ENCODE measurements at regions not wholly inside any gene's neighbourhood (a gene's known extent, or its start where the extent isn't known, plus 50 kb on each side); places are given as distances from the start of the nearest gene placed in this dataset.

DNA sequence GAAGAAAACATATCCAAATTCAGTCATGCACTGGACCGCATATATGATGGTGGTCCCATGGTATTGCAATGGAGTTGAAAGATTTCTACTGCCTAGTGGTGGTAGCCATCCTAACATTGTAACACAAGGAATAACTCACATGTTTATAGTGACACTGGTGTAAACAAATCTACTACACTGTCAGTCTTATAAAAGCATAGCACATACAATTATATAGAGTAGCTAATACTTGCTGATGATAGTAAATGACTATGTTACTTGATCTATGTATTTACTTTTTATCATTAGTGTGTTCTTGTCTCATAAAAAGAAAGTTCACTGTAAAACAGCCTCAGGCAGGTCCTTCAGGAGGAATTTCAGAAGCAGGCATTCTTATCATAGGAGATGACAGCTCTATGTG is 96.0 kb upstream of the CDIN1 start:
- no peak for TF ChIP-seq EZH2 (IDR thresholded peaks at IDR 0.05)
- TF ChIP-seq, protein P1, sequence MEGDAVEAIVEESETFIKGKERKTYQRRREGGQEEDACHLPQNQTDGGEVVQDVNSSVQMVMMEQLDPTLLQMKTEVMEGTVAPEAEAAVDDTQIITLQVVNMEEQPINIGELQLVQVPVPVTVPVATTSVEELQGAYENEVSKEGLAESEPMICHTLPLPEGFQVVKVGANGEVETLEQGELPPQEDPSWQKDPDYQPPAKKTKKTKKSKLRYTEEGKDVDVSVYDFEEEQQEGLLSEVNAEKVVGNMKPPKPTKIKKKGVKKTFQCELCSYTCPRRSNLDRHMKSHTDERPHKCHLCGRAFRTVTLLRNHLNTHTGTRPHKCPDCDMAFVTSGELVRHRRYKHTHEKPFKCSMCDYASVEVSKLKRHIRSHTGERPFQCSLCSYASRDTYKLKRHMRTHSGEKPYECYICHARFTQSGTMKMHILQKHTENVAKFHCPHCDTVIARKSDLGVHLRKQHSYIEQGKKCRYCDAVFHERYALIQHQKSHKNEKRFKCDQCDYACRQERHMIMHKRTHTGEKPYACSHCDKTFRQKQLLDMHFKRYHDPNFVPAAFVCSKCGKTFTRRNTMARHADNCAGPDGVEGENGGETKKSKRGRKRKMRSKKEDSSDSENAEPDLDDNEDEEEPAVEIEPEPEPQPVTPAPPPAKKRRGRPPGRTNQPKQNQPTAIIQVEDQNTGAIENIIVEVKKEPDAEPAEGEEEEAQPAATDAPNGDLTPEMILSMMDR (IDR thresholded peaks at IDR 0.05) = no peak
- no peak for TF ChIP-seq EZH2phosphoT487 (IDR thresholded peaks at IDR 0.05)

Data from neural progenitor cell (in vitro differentiated cells).